ENCODE measurements at regions not wholly inside any gene's neighbourhood (a gene's known extent, or its start where the extent isn't known, plus 50 kb on each side); places are given as distances from the start of the nearest gene placed in this dataset.

DNA sequence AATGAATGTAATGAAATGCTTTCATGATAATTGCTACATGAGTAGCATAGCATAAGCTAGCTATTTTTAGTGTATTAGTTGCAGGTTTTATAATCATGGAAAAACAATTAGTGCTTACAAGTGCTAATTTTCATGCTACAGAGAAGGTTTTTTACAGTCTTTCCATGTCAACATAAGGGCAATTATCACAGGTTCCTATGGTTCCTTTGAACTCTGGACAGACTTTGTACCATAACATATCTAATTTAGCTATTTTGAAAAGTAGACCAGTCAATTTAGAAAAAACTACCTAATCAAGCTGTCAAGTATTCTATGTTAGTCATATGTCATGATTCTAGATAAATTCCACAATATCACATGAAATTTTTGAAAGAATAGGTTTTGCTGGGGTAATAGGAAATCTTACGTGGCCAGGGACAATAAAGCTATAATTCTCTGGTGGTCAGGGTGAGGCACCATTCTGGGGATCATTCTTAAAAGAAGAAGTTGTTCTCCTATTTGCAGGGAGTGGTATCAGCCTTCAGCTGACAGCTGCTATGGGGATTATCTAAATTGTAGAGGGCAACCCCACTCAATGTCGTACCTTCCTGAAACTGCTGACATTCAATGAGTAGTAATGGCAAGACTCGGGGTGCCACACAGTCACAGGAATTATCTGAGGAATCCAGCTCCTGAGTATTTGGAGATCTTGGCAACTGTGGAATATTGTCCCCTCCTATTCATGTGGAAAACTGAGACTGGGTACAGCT, 724.0 kb upstream of the LINC00305 start:
- no peak for DNase-seq (ENCODE audit: low spot score)

DNA sequence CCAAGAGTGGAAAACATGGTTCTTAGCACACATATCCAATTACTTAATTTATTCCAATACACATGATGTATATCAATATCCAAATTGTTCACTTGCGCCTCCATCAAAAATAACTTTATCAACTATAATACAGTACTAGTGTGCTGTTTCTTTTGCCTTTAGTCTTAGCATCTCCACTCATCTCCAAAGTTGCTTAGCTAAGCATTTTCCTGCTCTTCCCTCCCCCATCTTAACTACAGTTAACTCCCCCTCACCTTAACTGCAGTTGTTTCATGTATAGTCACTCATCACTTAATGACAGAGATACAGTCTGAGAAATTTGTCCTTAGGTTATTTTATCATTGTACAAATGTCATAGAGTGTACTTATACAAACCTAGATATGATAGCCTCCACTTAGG, 705.2 kb upstream of the LINC00305 start:
- intact Hi-C loops (cut with DNase I), result no loop called here
- no peaks in the 10 kb centered on the region for H3K27me3 ChIP-seq (replicated peaks; ENCODE audit: insufficient read depth)
- no peak for TF ChIP-seq POLR2AphosphoS5 (IDR thresholded peaks at IDR 0.05)
- no peak for TF ChIP-seq POLR2A (IDR thresholded peaks at IDR 0.05)
- TF ChIP-seq, protein P1, sequence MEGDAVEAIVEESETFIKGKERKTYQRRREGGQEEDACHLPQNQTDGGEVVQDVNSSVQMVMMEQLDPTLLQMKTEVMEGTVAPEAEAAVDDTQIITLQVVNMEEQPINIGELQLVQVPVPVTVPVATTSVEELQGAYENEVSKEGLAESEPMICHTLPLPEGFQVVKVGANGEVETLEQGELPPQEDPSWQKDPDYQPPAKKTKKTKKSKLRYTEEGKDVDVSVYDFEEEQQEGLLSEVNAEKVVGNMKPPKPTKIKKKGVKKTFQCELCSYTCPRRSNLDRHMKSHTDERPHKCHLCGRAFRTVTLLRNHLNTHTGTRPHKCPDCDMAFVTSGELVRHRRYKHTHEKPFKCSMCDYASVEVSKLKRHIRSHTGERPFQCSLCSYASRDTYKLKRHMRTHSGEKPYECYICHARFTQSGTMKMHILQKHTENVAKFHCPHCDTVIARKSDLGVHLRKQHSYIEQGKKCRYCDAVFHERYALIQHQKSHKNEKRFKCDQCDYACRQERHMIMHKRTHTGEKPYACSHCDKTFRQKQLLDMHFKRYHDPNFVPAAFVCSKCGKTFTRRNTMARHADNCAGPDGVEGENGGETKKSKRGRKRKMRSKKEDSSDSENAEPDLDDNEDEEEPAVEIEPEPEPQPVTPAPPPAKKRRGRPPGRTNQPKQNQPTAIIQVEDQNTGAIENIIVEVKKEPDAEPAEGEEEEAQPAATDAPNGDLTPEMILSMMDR (IDR thresholded peaks at IDR 0.05), result no peak
- 100% methylated on average over 1 of the region's 1 CpG for WGBS
- H3K36me3 ChIP-seq, result no peaks in the 10 kb centered on the region
- no peak for DNase-seq (ENCODE audit: low spot score)
- H3K4me3 ChIP-seq, result no peak overlapping the region
- no peaks in the 10 kb centered on the region for H3K9me3 ChIP-seq
- no peaks in the 10 kb centered on the region for H3K4me1 ChIP-seq (replicated peaks)
- H3K27ac ChIP-seq, result no peak overlapping the region

More for the DNA sequence above, 724.0 kb upstream of the LINC00305 start:
- Histone ChIP-seq H3K4me1 (replicated peaks) (no peaks in the 10 kb centered on the region), H3K36me3 (no peaks in the 10 kb centered on the region), H3K27ac (no peak overlapping the region), H3K9me3 (no peaks in the 10 kb centered on the region), H3K4me3 (no peak overlapping the region), H3K27me3 (replicated peaks; ENCODE audit: insufficient read depth) (no peaks in the 10 kb centered on the region)
- intact Hi-C loops (cut with DNase I), result no loop called here
- WGBS, result 80% methylated on average over 3 of the region's 3 CpGs
- TF ChIP-seq, protein P1 (IDR thresholded peaks at IDR 0.05), result no peak
- TF ChIP-seq POLR2AphosphoS5 (IDR thresholded peaks at IDR 0.05) (no peak), POLR2A (IDR thresholded peaks at IDR 0.05) (no peak)

DNA sequence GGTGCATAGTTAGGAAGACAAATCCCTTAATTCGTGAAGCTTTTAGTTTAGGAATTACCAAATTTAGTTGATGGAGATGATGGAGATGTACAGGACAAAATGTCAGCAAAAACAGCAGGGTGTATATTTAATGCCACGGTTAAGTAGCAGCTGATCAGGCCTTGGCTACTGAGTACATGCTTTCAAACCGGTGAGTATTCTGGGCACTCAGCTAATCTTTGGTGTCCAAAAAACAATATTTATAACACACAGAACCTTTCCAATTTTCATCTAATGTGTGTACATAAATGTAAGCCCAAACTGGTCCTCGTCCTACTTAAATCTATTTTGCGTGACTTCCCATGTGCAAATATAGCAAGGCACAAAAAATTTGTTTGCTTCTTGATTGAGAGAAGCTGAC, 703.4 kb upstream of the LINC00305 start:
- Histone ChIP-seq H3K9me3 (no peaks in the 10 kb centered on the region), H3K4me1 (replicated peaks) (no peaks in the 10 kb centered on the region), H3K36me3 (no peaks in the 10 kb centered on the region), H3K27me3 (replicated peaks; ENCODE audit: insufficient read depth) (no peaks in the 10 kb centered on the region), H3K4me3 (no peak overlapping the region), H3K27ac (no peak overlapping the region)
- intact Hi-C loops (cut with DNase I), result no loop called here
- WGBS, result 36% methylated on average over 5 of the region's 5 CpGs
- TF ChIP-seq POLR2A (IDR thresholded peaks at IDR 0.05), result no peak
- no peak for TF ChIP-seq POLR2AphosphoS5 (IDR thresholded peaks at IDR 0.05)
- TF ChIP-seq, protein P1 (IDR thresholded peaks at IDR 0.05), result no peak
- DNase-seq (ENCODE audit: low spot score), result no peak

DNA sequence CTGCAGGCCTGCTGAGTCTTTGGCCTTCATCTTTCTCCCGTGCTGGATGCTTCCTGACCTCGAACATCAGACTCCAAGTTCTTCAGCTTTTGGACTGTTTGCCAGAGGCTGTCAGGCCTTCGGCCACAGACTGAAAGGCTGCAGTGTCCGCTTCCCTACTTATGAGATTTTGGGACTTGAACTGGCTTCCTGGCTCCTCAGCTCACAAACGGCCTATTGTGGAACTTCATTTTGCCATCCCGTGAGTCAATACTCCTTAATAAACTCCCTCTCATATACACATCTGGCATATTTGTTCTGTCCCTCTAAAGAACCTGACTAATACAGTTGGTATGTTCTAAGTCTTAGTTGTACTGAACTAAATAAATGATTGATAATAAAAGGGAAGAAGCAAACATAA, 702.8 kb upstream of the LINC00305 start:
- Histone ChIP-seq H3K4me3 (no peak overlapping the region), H3K27ac (no peak overlapping the region), H3K36me3 (no peaks in the 10 kb centered on the region), H3K27me3 (replicated peaks; ENCODE audit: insufficient read depth) (no peaks in the 10 kb centered on the region), H3K4me1 (replicated peaks) (no peaks in the 10 kb centered on the region), H3K9me3 (no peaks in the 10 kb centered on the region)
- TF ChIP-seq POLR2A (IDR thresholded peaks at IDR 0.05), result no peak
- no peak for TF ChIP-seq POLR2AphosphoS5 (IDR thresholded peaks at IDR 0.05)
- TF ChIP-seq, protein P1 (IDR thresholded peaks at IDR 0.05), result no peak
- WGBS, result 59% methylated on average over 6 of the region's 6 CpGs
- DNase-seq (ENCODE audit: low spot score), result no peak
- intact Hi-C loops (cut with DNase I), result no loop called here

DNA sequence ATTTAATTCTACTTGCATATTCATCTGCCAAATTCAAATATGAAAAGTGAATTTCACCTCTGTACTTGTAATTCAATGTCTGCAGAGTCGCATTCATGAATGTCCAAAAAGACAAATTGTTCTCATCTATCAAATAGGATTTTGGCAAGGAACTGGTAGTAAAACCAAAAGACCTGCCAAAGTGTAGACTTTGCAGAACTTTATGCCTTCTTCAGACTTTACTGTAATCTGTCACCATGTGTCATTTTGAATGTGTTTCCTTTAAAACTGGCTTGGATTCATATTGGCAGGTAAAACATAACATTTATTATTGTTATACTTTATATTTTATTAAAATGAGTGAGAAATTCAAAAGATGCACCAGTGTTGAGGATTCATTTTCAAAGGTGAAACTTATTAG, 701.9 kb upstream of the LINC00305 start:
- Histone ChIP-seq H3K9me3 (no peaks in the 10 kb centered on the region), H3K4me1 (replicated peaks) (no peaks in the 10 kb centered on the region), H3K4me3 (no peak overlapping the region), H3K36me3 (no peaks in the 10 kb centered on the region), H3K27ac (no peak overlapping the region), H3K27me3 (replicated peaks; ENCODE audit: insufficient read depth) (no peaks in the 10 kb centered on the region)
- intact Hi-C loops (cut with DNase I), result no loop called here
- TF ChIP-seq, protein P1 (IDR thresholded peaks at IDR 0.05), result no peak
- TF ChIP-seq POLR2AphosphoS5 (IDR thresholded peaks at IDR 0.05), result peak; percentile 49
- TF ChIP-seq POLR2A (IDR thresholded peaks at IDR 0.05), result no peak
- no peak for DNase-seq (ENCODE audit: low spot score)
- 13% methylated on average over 1 of the region's 1 CpG for WGBS
